ENCODE measurements at regions not wholly inside any gene's neighbourhood (a gene's known extent, or its start where the extent isn't known, plus 50 kb on each side); places are given as distances from the start of the nearest gene placed in this dataset.

DNA sequence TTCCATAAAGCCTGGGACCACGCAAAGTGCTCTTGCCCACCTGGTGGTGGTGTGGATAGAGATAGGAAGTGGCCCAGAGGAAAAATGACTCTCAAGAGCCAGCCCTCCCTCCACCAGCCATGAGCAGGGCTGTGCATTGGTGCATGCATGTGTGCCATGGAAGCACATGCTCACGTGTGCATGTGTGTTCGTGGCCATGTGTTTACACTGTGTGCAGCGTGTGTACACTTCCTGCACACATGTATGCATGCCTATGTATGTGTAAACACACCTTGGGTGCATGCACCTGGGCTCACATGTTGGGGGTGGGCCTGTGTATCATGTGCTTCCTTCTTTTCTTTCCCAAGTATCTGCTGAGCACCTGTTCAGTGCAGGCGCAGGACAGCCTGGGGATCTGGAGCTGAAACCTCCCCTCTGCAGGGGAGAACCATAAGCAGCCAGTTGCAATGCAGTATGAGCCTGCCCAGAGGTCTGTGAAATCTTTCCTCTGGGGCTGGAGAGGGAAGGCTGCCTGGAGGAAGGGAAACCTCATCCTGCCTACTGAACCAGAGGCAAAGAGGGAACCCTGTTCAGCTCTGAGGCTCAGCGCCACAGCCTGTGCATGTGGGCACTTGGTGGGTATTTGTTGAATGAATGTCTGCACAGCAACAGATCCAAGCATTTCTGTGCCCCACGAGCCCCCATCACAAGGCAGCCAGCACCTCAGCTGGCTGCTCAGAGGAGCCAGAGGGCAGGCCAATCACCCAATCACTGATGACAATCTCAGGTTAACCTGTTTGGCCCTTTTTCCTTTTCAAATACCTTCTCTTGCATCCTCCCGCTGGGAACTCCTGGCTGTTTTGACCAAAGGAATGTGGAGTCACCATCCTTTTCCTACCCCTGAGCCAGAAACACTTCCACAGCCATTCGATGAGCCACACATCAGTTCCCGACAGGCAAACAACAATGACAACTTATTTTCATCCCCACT, 327.0 kb downstream of the NPHP4 start:
- Mint-ChIP-seq H3K27ac (no peak overlapping the region), H3K4me1 (ENCODE audit: low read depth) (no peaks in the 10 kb centered on the region), H3K9me3 (peaks cover 10% of the 10 kb centered on the region), H3K27me3 (ENCODE audit: insufficient read depth) (no peaks in the 10 kb centered on the region), H3K4me3 (no peak overlapping the region), H3K36me3 (ENCODE audit: low read depth) (no peaks in the 10 kb centered on the region)
- no peak for DNase-seq (ENCODE audit: low spot score)
- intact Hi-C loops (cut with micrococcal nuclease) = no loop called here

GRCh38 chr1:5664081-5664768, 328.0 kb downstream of the NPHP4 start:
- Mint-ChIP-seq H3K9me3 (peaks cover 10% of the 10 kb centered on the region), H3K4me3 (no peak overlapping the region), H3K36me3 (ENCODE audit: low read depth) (no peaks in the 10 kb centered on the region), H3K27me3 (ENCODE audit: insufficient read depth) (no peaks in the 10 kb centered on the region), H3K4me1 (ENCODE audit: low read depth) (no peaks in the 10 kb centered on the region), H3K27ac (no peak overlapping the region)
- intact Hi-C loops (cut with micrococcal nuclease) = no loop called here
- no peak for DNase-seq (ENCODE audit: low spot score)

GRCh38 chr1:5662744-5663126, 329.5 kb downstream of the NPHP4 start:
- H3K4me3 Mint-ChIP-seq = no peak overlapping the region
- H3K27ac Mint-ChIP-seq = no peak overlapping the region
- no peaks in the 10 kb centered on the region for H3K27me3 Mint-ChIP-seq (ENCODE audit: insufficient read depth)
- H3K36me3 Mint-ChIP-seq (ENCODE audit: low read depth) = no peaks in the 10 kb centered on the region
- intact Hi-C loops (cut with micrococcal nuclease) = no loop called here
- peaks cover 10% of the 10 kb centered on the region for H3K9me3 Mint-ChIP-seq
- no peaks in the 10 kb centered on the region for H3K4me1 Mint-ChIP-seq (ENCODE audit: low read depth)
- no peak for DNase-seq (ENCODE audit: low spot score)

GRCh38 chr1:5662086-5662743, 330.0 kb downstream of the NPHP4 start:
- Mint-ChIP-seq H3K4me3 (no peak overlapping the region), H3K4me1 (ENCODE audit: low read depth) (no peaks in the 10 kb centered on the region), H3K36me3 (ENCODE audit: low read depth) (no peaks in the 10 kb centered on the region), H3K27me3 (ENCODE audit: insufficient read depth) (no peaks in the 10 kb centered on the region), H3K27ac (no peak overlapping the region), H3K9me3 (peaks cover 10% of the 10 kb centered on the region)
- no peak for DNase-seq (ENCODE audit: low spot score)
- intact Hi-C loops (cut with micrococcal nuclease) = no loop called here

- intact Hi-C loops (cut with micrococcal nuclease) = no loop called here
- no peaks in the 10 kb centered on the region for H3K36me3 Mint-ChIP-seq (ENCODE audit: low read depth)
- no peak overlapping the region for H3K27ac Mint-ChIP-seq
- H3K4me3 Mint-ChIP-seq = no peak overlapping the region
- no peaks in the 10 kb centered on the region for H3K27me3 Mint-ChIP-seq (ENCODE audit: insufficient read depth)
- DNase-seq (ENCODE audit: low spot score) = no peak
- H3K4me1 Mint-ChIP-seq (ENCODE audit: low read depth) = no peaks in the 10 kb centered on the region
- peaks cover 5% of the 10 kb centered on the region for H3K9me3 Mint-ChIP-seq
These were observed 330.8 kb downstream of the NPHP4 start for GRCh38 chr1:5661196-5662085.

- Mint-ChIP-seq H3K27me3 (ENCODE audit: insufficient read depth) (peaks cover 2% of the 10 kb centered on the region), H3K4me3 (no peak overlapping the region), H3K36me3 (ENCODE audit: low read depth) (no peaks in the 10 kb centered on the region), H3K27ac (no peak overlapping the region), H3K4me1 (ENCODE audit: low read depth) (no peaks in the 10 kb centered on the region), H3K9me3 (no peaks in the 10 kb centered on the region)
- no peak for DNase-seq (ENCODE audit: low spot score)
- intact Hi-C loops (cut with micrococcal nuclease) = no loop called here
These were observed 331.9 kb downstream of the NPHP4 start for GRCh38 chr1:5660141-5660935.

- H3K36me3 Mint-ChIP-seq (ENCODE audit: low read depth) = no peaks in the 10 kb centered on the region
- intact Hi-C loops (cut with micrococcal nuclease) = no loop called here
- no peaks in the 10 kb centered on the region for H3K9me3 Mint-ChIP-seq
- H3K4me3 Mint-ChIP-seq = no peak overlapping the region
- no peak for DNase-seq (ENCODE audit: low spot score)
- no peak overlapping the region for H3K27ac Mint-ChIP-seq
- no peaks in the 10 kb centered on the region for H3K4me1 Mint-ChIP-seq (ENCODE audit: low read depth)
- H3K27me3 Mint-ChIP-seq (ENCODE audit: insufficient read depth) = peaks cover 2% of the 10 kb centered on the region
These were observed 332.6 kb downstream of the NPHP4 start for GRCh38 chr1:5659606-5660005.

DNA sequence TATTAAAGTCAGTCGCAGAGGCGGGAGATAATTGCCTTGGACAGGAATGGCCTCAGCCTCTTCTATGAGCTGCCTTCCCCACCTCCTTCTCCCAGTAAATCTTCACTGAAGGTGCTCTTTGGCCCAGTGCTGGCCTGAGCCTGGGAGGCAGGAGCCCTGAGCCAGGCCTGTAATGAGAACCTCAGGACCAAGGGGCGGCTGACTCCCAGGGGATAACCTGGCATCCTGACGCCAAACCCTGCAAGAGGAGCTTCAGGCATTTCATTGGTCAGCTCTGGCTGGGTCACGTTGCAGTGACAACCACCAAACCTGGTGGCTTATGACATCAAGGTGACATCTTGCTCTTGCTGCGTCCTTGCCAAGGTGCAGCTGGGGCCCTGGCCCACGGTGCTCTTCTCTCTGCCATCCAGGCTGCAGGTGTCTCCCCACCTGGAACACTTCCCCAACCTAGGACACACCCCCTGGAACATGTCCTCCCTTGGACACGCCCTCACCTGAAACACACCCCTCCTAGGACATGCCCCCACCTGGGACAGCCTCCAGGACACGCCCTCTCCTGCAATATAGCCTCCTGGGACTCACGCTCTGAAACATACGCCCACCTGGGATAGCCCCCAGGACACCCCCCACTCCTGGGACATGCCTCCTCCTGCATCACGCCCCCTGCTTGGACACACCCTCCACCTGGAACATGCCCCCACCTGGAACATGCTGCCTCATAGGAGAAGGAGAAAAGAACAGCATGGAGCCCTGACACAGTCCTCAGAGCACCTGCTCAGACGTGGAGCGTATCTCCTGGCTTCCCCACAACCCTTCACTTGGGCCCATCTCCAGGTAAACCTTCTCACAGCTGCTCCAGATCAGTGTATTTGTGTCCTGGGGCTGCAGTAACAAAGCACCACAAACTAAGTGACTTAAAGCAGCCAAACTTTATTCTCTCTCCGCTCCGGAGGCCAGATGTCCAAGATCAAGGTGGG, 333.6 kb downstream of the NPHP4 start:
- DNase-seq (ENCODE audit: low spot score) = no peak
- Mint-ChIP-seq H3K27ac (no peak overlapping the region), H3K27me3 (ENCODE audit: insufficient read depth) (peaks cover 2% of the 10 kb centered on the region), H3K4me3 (no peak overlapping the region), H3K36me3 (ENCODE audit: low read depth) (no peaks in the 10 kb centered on the region), H3K4me1 (ENCODE audit: low read depth) (no peaks in the 10 kb centered on the region), H3K9me3 (no peaks in the 10 kb centered on the region)
- intact Hi-C loops (cut with micrococcal nuclease) = no loop called here

DNA sequence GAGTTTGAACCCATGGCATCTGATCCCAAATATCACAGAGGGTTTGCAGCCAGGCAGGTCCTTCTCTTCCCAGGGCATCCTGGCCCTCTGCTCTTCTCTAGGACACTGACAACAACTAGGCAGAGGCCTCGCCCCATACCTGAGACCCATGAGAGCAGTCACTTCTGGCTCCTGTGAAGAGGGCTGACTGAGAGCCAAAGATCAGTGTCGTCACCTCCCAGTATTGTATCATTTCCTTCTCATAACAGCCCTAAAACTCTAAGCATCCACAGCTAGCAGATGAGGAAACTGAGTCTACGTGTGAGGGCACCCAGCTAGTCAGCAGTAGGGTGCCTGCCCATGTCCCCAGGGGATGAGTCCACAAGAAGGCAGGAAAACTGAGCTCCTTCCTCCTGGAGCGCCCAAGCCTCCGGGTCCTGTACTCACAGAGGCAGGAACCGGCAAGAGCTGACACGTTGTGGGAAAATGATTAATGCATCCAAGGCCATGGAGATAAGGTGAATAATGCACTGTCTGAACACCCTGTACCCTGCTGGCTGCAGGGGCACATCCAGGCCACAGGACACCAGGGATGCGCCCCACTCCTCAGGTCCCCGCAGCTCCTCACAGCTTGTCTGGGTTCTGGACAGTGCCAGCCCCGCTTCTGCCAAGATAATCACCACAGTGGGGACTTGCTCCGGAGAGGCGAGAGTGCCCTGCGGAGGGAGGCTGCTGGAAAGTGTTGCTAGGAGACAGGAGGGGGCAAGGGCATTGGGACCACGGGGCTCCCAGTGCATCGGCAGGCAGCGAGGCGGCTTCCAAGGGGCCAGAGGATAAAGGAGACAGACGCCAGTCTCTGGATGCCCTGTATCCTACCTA, 340.0 kb downstream of the NPHP4 start:
- Mint-ChIP-seq H3K36me3 (ENCODE audit: low read depth) (no peaks in the 10 kb centered on the region), H3K4me3 (no peak overlapping the region), H3K4me1 (ENCODE audit: low read depth) (no peaks in the 10 kb centered on the region), H3K27ac (no peak overlapping the region), H3K9me3 (no peaks in the 10 kb centered on the region), H3K27me3 (ENCODE audit: insufficient read depth) (peaks cover 4% of the 10 kb centered on the region)
- DNase-seq (ENCODE audit: low spot score) = no peak
- intact Hi-C loops (cut with micrococcal nuclease) = no loop called here

- intact Hi-C loops (cut with micrococcal nuclease) = no loop called here
- Mint-ChIP-seq H3K9me3 (peaks cover 4% of the 10 kb centered on the region), H3K4me3 (no peak overlapping the region), H3K27me3 (ENCODE audit: insufficient read depth) (peaks cover 4% of the 10 kb centered on the region), H3K4me1 (ENCODE audit: low read depth) (no peaks in the 10 kb centered on the region), H3K27ac (no peak overlapping the region), H3K36me3 (ENCODE audit: low read depth) (no peaks in the 10 kb centered on the region)
- DNase-seq (ENCODE audit: low spot score) = no peak
These were observed 340.8 kb downstream of the NPHP4 start for GRCh38 chr1:5651473-5651872.
